ENCODE measurements at regions not wholly inside any gene's neighbourhood (a gene's known extent, or its start where the extent isn't known, plus 50 kb on each side); places are given as distances from the start of the nearest gene placed in this dataset.

DNA sequence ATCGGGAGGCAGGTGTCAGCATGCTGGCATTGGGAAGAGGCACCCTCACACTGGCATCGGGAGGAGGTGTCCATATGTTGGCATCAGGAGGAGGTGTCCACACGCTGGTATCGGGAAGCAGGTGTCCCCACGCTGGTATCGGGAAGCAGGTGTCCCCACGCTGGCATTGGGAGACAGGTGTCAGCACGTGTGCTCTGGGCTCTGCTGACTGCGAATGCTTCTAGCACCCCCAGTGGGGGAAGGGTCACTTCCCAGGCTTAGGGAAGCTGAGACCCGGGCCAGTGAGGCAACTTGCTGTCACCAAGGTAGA, 92.5 kb upstream of the IKZF1 start:
- TF ChIP-seq, protein P1, sequence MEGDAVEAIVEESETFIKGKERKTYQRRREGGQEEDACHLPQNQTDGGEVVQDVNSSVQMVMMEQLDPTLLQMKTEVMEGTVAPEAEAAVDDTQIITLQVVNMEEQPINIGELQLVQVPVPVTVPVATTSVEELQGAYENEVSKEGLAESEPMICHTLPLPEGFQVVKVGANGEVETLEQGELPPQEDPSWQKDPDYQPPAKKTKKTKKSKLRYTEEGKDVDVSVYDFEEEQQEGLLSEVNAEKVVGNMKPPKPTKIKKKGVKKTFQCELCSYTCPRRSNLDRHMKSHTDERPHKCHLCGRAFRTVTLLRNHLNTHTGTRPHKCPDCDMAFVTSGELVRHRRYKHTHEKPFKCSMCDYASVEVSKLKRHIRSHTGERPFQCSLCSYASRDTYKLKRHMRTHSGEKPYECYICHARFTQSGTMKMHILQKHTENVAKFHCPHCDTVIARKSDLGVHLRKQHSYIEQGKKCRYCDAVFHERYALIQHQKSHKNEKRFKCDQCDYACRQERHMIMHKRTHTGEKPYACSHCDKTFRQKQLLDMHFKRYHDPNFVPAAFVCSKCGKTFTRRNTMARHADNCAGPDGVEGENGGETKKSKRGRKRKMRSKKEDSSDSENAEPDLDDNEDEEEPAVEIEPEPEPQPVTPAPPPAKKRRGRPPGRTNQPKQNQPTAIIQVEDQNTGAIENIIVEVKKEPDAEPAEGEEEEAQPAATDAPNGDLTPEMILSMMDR (IDR thresholded peaks at IDR 0.05), result no peak
- TF ChIP-seq POLR2A (IDR thresholded peaks at IDR 0.05), result no peak
